Activated B cell treated with CpG ODN at 0.5 μM for 24 hours (primary cell): ENCODE measurements at regions not wholly inside any gene's neighbourhood (a gene's known extent, or its start where the extent isn't known, plus 50 kb on each side); places are given as distances from the start of the nearest gene placed in this dataset.

Experiments
- ATAC-seq: fragments of 200-7000 bp; cut with Tn5 transposase; one replicate; pipeline ENCODE4 v1.10.0; 2021; ENCODE audit warnings: low read depth, mild to moderate bottlenecking, moderate library complexity
- CTCF ChIA-PET: fragments of 350-600 bp; sonication (Branson Sonifier 250); formaldehyde crosslinking; loops from one replicate; lab custom pipeline; 2021; ENCODE audit warnings: antibody characterized with exemption; lab: Charles Lee
- POLR2A ChIA-PET: fragments of 350-600 bp; sonication (Branson Sonifier 250); formaldehyde crosslinking; loops from one replicate; lab custom pipeline; 2021; ENCODE audit warnings: antibody characterized with exemption; lab: Charles Lee
- DNase-seq: peaks from one replicate; pipeline ENCODE4 v3.0.0; 2022
- H3K27ac Mint-ChIP-seq: one replicate; pipeline ENCODE4 v1.8.0; 2020; ENCODE audit warnings: mixed read lengths
- H3K27me3 Mint-ChIP-seq: one replicate; pipeline ENCODE4 v1.8.0; 2021; ENCODE audit warnings: mixed read lengths
- H3K36me3 Mint-ChIP-seq: one replicate; pipeline ENCODE4 v1.8.0; 2021; ENCODE audit warnings: low read depth, mixed read lengths
- H3K4me1 Mint-ChIP-seq: one replicate; pipeline ENCODE4 v1.8.0; 2021; ENCODE audit warnings: mixed read lengths
- H3K4me3 Mint-ChIP-seq: one replicate; pipeline ENCODE4 v1.8.0; 2020; ENCODE audit warnings: mild to moderate bottlenecking, mixed read lengths
- H3K9me3 Mint-ChIP-seq: one replicate; pipeline ENCODE4 v1.8.0; 2020; ENCODE audit warnings: mixed read lengths
- CTCF ChIP-seq: fragments of 200-600 bp; IDR thresholded peaks from one replicate; pipeline ENCODE4 v1.8.0; 2022; ENCODE audit warnings: antibody characterized with exemption, mild to moderate bottlenecking
- intact Hi-C: fragments of 100-400 bp; cut with micrococcal nuclease; formaldehyde crosslinking; loops from one replicate; pipeline ENCODE4 v1.15.1; 2024

- CTCF ChIA-PET = no interaction called here
- Mint-ChIP-seq H3K4me1 (no peaks in the 10 kb centered on the region), H3K27ac (no peak overlapping the region), H3K9me3 (peaks cover 2% of the 10 kb centered on the region), H3K36me3 (no peaks in the 10 kb centered on the region), H3K27me3 (no peaks in the 10 kb centered on the region), H3K4me3 (no peak overlapping the region)
- TF ChIP-seq CTCF = no peak
- intact Hi-C loops = no loop called here
- POLR2A ChIA-PET = no interaction called here
- ATAC-seq = no peak
- no peak for DNase-seq
Observed at GRCh38 chr20:57948180-57948955, 238.6 kb upstream of the PMEPA1 start.

DNA sequence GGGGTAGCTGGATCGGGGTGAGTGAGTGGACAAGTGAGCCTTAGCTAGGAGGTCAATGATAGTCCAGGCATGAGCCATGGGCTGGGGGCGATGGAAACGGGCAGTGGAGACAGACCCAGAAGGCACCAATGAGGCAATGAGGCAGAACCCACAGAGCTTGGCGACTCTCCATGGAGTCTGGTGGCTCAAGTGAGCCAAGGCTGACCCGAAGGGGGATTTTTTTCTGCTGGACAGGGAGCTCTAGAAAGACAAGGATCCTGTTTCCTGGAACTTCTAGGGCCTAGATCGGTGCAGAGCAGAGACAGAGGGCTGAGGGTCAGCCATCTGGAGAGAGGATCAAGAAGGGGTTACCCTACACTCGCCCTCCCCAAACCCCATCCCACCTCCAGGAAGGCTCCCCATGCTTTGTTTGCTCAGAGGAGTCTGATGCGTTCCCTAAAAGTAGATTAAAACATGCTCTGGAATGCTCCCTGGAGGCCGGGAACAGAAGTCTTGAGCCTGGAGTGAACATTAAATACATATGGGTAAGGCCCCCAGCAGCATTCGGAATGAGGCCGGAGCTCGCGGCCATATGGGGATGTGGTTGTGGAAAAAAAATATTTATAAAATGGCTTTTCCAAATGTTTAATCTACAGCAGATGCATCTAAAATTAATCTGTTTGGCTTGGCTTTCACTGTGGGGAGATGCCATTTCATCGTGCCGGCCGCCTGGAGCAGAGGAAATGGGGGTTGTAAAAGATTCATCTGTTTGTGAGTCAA is 237.8 kb upstream of the PMEPA1 start:
- H3K9me3 Mint-ChIP-seq = peaks cover 2% of the 10 kb centered on the region
- no peaks in the 10 kb centered on the region for H3K27me3 Mint-ChIP-seq
- no peak for DNase-seq
- H3K27ac Mint-ChIP-seq = no peak overlapping the region
- intact Hi-C loops = no loop called here
- no peak overlapping the region for H3K4me3 Mint-ChIP-seq
- ChIA-PET CTCF (no interaction called here), POLR2A (no interaction called here)
- no peaks in the 10 kb centered on the region for H3K4me1 Mint-ChIP-seq
- TF ChIP-seq CTCF = no peak
- no peaks in the 10 kb centered on the region for H3K36me3 Mint-ChIP-seq
- no peak for ATAC-seq

DNA sequence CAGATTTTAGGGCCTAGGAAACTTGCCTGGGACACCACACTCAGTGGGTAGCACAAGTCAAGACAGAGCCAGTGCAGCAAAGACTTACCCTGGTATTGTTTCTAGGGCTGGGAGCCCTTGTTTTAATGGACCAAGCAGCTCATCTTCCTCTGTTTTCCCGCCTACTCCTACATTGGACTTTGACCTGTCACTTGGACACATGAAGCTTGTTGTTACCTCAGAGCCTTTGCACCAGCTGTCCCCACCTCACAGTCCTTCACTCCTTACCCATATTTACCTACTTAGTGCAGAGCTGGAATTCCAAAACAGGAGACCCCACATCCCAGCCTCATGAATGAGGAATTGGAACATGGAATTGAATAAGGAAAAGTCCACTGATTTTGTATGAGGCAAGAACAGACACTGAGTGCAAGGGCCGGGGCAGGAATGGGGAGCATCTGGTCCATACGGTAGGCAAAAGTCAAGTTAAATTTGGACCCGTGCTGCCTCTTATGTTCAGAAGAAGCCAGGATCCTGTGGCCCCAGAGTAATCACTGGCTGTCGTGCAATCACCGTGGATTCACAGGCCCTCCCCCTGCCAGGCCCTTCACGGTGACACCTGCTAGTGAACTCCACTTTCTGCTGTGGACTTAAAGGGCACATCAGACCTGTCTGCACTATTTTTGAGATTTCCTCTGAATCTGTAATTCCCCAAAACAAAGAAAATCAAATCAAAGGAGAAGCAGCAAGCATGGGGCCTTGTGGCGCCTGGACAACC is 236.9 kb upstream of the PMEPA1 start:
- DNase-seq (no peak), ATAC-seq (no peak)
- Mint-ChIP-seq H3K4me1 (no peaks in the 10 kb centered on the region), H3K36me3 (no peaks in the 10 kb centered on the region), H3K27me3 (peaks cover 2% of the 10 kb centered on the region), H3K4me3 (no peak overlapping the region), H3K9me3 (peaks cover 2% of the 10 kb centered on the region), H3K27ac (no peak overlapping the region)
- TF ChIP-seq CTCF = no peak
- POLR2A ChIA-PET = no interaction called here
- intact Hi-C loops = no loop called here
- CTCF ChIA-PET = no interaction called here

DNA sequence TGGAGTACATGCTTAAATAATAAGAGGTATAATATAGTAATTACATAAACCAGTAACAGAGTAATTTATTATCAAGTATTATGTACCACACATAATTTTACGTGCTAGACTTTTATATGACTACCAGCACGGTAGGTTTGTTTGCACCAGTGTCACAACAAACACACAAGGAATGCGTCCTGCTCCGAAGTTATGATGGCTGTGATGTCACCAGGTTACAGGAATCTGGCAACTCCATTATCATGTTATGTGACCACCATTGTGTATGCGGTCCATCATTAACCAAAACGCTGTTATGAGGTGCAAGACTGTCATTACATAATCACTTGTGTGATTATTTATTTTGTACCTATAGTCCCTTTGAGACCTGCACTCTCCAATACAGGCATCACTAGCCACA is 235.2 kb upstream of the PMEPA1 start:
- CTCF ChIA-PET = no interaction called here
- peaks cover 2% of the 10 kb centered on the region for H3K27me3 Mint-ChIP-seq
- no peak for TF ChIP-seq CTCF
- intact Hi-C loops = no loop called here
- H3K27ac Mint-ChIP-seq = no peak overlapping the region
- DNase-seq (no peak), ATAC-seq (no peak)
- no peaks in the 10 kb centered on the region for H3K4me1 Mint-ChIP-seq
- no peaks in the 10 kb centered on the region for H3K36me3 Mint-ChIP-seq
- POLR2A ChIA-PET = no interaction called here
- no peak overlapping the region for H3K4me3 Mint-ChIP-seq
- no peaks in the 10 kb centered on the region for H3K9me3 Mint-ChIP-seq

DNA sequence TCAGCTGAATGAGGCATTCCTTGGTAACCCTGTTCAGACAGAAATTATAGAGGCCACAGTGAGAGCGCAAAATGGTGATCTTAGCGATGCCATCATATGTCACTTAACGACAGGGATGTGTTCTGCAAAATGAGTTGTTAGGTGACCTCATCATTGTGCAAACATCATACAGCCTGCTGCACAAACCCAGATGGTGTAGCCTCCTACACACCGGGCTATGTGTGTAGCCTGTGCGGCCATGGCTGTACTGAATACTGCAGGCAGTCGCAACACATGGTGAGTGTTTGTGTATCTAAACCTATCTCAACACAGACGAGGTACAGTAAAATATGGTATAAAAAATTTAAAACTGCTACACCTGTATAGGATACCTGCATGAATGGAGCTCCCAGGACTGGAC is 234.1 kb upstream of the PMEPA1 start:
- TF ChIP-seq CTCF = no peak
- ATAC-seq = no peak
- ChIA-PET POLR2A (no interaction called here), CTCF (no interaction called here)
- intact Hi-C loops = no loop called here
- Mint-ChIP-seq H3K27me3 (peaks cover 2% of the 10 kb centered on the region), H3K9me3 (no peaks in the 10 kb centered on the region), H3K36me3 (no peaks in the 10 kb centered on the region), H3K4me1 (no peaks in the 10 kb centered on the region), H3K4me3 (no peak overlapping the region), H3K27ac (no peak overlapping the region)
- no peak for DNase-seq
